Astrocyte of the cerebellum (primary cell): ENCODE measurements at regions not wholly inside any gene's neighbourhood (a gene's known extent, or its start where the extent isn't known, plus 50 kb on each side); places are given as distances from the start of the nearest gene placed in this dataset.

Experiments used
- DNase-seq: peaks from one replicate; pipeline ENCODE4 v3.0.0-alpha.2; 2011; ENCODE audit warnings: low read depth
- H3K4me3 ChIP-seq: 2 replicates; pipeline ENCODE4 v1.5.1; 2011; ENCODE audit warnings: mild to moderate bottlenecking, low read depth, low read length, moderate library complexity
- in situ Hi-C: cut with HindIII; loops from 2 replicates; pipeline ENCODE4 v1.10.0; 2017; ENCODE audit warnings: low sequenced_read_pairs
- TF ChIP-seq, protein P1 (sequence below): IDR thresholded peaks from 2 replicates; pipeline ENCODE4 v1.5.1; 2012; ENCODE audit warnings: low read length, low read depth, moderate library complexity, mild to moderate bottlenecking; ENCODE audit errors: missing control alignments

DNA sequence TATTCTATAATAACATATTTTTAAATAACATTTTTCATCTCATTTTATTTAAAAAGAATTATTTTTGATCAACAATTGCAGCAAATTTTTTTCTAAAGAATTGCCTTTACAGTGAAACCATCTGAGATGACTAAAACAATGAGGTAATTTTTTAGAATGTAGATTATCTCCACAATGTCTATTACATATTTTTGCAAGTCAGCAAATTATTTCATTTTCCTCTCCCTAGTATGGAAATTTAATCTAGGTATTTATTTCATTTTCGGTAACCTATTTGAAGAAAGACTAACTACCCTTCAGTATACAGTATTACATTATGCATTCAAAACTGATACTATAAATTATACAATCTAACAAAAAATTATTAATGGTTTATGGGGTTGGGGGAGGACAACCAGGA, 213.2 kb upstream of the SP4 start:
- TF ChIP-seq, protein P1, sequence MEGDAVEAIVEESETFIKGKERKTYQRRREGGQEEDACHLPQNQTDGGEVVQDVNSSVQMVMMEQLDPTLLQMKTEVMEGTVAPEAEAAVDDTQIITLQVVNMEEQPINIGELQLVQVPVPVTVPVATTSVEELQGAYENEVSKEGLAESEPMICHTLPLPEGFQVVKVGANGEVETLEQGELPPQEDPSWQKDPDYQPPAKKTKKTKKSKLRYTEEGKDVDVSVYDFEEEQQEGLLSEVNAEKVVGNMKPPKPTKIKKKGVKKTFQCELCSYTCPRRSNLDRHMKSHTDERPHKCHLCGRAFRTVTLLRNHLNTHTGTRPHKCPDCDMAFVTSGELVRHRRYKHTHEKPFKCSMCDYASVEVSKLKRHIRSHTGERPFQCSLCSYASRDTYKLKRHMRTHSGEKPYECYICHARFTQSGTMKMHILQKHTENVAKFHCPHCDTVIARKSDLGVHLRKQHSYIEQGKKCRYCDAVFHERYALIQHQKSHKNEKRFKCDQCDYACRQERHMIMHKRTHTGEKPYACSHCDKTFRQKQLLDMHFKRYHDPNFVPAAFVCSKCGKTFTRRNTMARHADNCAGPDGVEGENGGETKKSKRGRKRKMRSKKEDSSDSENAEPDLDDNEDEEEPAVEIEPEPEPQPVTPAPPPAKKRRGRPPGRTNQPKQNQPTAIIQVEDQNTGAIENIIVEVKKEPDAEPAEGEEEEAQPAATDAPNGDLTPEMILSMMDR = no peak
- DNase-seq = no peak
- no peak overlapping the region for H3K4me3 ChIP-seq
- in situ Hi-C loops = loop anchor here (5.0 kb wide), 1 partner anchor 62 kb away; no protein-coding TSS in a partner anchor

DNA sequence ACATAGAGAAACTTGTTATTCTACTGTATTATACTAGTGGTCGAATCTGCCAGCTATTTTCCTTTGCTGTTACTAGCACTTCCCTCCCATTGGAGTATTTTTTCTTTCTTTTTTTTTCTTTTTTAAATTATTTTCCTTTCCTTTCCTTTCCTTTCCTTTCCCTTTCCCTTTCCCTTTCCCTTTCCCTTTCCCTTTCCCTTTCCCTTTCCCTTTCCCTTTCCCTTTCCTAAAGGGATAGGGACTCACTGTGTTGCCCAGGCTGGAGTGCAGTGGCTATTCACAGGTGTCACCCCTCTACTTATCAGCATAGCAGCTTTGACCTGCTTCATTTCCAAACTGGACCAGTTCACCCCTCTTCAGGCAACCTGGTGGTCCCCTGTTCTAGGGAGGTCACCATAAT, 212.6 kb upstream of the SP4 start:
- in situ Hi-C loops = no loop called here
- TF ChIP-seq, protein P1 = no peak
- H3K4me3 ChIP-seq = no peak overlapping the region
- DNase-seq = no peak

DNA sequence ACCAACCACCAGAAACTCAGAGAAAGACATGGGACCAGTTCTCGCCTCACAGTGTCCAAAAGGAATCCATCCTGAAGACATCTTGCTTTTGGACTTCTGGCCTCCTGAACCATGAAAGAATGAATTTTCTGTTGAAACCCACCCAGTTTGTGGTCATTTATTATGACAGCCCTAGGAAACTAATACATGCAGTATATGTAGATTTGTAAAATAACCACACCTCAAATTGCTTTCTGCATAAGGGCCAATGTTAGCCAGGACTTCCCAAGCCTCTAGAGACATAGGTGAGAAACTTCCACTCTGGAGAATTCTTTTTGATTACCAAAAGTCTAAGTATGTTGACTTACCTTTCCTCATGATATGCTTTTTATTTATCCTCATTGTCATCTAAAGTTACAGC, 210.5 kb upstream of the SP4 start:
- TF ChIP-seq, protein P1 = no peak
- H3K4me3 ChIP-seq = no peak overlapping the region
- DNase-seq = no peak
- in situ Hi-C loops = no loop called here

DNA sequence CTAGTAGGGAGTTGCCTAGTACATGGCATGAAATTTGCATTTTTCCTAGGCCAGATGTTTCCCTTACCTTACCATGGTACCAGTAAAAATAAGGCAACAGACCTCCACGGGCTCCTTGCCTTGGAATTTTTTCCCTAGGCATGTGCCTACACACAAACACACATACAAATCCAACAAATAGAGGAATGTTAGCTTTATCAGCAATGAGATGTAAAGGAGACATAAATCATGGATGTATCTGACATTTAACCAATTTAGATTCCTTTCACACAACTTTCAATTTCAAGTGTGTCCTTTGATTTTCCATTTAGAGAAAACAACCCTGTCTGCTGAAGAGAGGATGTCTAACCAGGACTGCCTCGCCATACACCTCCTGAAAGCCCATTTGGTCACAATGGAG, 209.7 kb upstream of the SP4 start:
- H3K4me3 ChIP-seq = no peak overlapping the region
- in situ Hi-C loops = no loop called here
- TF ChIP-seq, protein P1 = no peak
- DNase-seq = no peak

DNA sequence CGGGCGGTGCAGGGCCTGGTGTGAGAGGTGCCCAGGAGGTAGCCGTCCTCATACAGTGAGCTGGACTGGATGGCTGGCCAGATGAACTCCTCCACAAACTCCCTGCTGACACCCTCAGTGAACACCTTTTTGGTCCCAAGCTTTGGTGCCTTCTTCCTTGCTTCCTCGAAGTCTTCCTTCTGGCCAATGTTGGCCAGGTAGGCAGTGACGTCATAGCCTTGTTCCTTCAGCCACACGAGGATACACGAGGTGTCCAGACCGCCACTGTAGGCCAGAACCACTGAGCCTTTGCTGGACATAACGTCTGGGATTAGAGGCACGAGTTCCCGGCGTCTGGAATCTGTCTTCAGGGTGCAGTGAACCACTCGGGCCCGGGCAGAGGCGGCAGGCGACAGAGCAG, 206.8 kb upstream of the SP4 start:
- in situ Hi-C loops = no loop called here
- no peak for DNase-seq
- TF ChIP-seq, protein P1 = no peak
- no peak overlapping the region for H3K4me3 ChIP-seq

DNA sequence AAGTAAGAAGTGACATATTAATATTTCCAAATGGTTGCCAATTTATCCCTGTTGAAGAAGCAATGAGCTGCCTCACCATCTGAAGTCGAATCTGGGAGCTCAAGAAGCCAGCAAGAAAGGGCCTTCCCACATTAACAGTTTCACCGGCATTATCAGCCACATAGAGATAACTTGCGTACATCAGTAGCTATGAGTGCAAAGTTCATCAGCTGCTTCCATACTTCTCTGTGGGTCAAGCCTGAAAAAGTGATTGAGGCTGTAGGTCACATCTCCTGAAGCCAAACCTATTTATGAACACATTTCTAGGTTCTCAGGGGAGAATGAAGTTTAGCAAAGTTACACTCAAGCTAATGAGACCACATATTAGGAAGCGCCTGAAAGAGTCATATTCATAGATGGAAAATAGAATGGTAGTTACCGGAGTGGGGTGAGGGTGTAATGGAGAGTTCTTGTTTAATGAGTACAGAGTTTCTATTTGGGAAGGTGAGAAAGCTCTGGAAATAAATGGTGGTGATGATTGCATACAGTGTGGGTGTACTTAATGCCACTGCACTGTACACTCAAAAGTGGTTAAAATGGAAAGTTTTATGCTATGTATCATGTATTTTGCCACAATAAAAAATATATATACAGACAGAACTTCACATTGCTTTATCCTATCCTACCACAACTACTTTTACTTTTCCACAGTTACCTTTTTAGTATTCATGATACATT, 189.3 kb upstream of the SP4 start:
- in situ Hi-C loops = no loop called here
- TF ChIP-seq, protein P1 = no peak
- H3K4me3 ChIP-seq = no peak overlapping the region
- no peak for DNase-seq

DNA sequence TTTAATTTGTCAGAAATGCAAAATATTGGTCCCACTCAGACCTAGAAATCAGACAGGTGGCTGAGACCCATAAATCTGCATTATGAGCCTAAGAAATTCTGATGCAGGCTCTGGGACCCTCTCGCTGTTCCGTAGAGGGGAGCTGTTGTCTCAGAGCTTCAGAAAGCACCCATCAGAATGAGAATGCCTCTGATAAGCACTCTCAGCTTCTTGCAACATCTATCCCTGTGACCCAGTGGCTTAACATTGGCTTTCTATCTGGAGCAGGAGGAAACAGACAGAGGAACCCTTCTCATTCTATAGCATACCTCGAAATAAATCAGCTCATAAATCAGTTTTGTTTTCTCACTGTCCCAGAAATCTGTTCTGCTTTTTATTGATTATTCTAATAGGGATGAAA, 184.6 kb upstream of the SP4 start:
- DNase-seq = no peak

More for the DNA sequence above, 184.6 kb upstream of the SP4 start:
- H3K4me3 ChIP-seq = no peak overlapping the region
- TF ChIP-seq, protein P1 = no peak
- in situ Hi-C loops = no loop called here
